ENCODE measurements at regions not wholly inside any gene's neighbourhood (a gene's known extent, or its start where the extent isn't known, plus 50 kb on each side); places are given as distances from the start of the nearest gene placed in this dataset.

DNA sequence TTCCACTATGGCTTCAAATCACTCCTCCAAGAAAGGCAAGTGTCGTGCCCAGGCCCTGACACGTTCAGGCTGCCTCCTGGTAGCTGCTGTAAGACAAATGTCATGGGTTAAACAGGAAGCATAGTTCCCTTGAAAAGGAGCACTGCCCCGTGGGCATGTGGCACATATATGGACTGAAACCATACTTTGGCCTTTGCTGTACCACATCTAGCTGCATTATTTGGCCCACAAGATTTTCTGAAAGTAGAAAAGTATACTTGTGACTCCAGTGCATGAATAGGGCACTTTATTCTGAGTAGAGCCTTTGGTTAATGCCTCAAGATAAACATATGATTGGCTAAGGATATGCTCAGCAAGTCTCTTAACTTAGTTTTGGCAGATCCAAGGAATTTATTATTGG lies 218.7 kb upstream of the EGLN3 start:
- Histone ChIP-seq H3K79me2 (ENCODE audit: insufficient read depth, low read length) (no peaks in the 10 kb centered on the region), H3K27me3 (ENCODE audit: insufficient read depth, low read length) (no peaks in the 10 kb centered on the region), H3K27ac (ENCODE audit: low read depth, low read length) (no peak overlapping the region), H2AFZ (ENCODE audit: low read length) (no peak overlapping the region), H3K4me3 (ENCODE audit: insufficient read depth, low read length) (no peak overlapping the region), H4K20me1 (ENCODE audit: insufficient read depth, low read length) (no peaks in the 10 kb centered on the region), H3K4me2 (ENCODE audit: insufficient read depth, low read length) (no peak overlapping the region), H3K4me1 (ENCODE audit: insufficient read depth, low read length) (no peaks in the 10 kb centered on the region), H3K36me3 (ENCODE audit: insufficient read depth, low read length) (no peaks in the 10 kb centered on the region), H3K9me3 (ENCODE audit: low read depth, low read length) (no peaks in the 10 kb centered on the region)
- no peak for DNase-seq (ENCODE audit: insufficient read length, low spot score, missing footprints)
- TF ChIP-seq, protein P1, sequence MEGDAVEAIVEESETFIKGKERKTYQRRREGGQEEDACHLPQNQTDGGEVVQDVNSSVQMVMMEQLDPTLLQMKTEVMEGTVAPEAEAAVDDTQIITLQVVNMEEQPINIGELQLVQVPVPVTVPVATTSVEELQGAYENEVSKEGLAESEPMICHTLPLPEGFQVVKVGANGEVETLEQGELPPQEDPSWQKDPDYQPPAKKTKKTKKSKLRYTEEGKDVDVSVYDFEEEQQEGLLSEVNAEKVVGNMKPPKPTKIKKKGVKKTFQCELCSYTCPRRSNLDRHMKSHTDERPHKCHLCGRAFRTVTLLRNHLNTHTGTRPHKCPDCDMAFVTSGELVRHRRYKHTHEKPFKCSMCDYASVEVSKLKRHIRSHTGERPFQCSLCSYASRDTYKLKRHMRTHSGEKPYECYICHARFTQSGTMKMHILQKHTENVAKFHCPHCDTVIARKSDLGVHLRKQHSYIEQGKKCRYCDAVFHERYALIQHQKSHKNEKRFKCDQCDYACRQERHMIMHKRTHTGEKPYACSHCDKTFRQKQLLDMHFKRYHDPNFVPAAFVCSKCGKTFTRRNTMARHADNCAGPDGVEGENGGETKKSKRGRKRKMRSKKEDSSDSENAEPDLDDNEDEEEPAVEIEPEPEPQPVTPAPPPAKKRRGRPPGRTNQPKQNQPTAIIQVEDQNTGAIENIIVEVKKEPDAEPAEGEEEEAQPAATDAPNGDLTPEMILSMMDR (IDR thresholded peaks at IDR 0.05; ENCODE audit: extremely low read depth, low read depth, low read length) = no peak

DNA sequence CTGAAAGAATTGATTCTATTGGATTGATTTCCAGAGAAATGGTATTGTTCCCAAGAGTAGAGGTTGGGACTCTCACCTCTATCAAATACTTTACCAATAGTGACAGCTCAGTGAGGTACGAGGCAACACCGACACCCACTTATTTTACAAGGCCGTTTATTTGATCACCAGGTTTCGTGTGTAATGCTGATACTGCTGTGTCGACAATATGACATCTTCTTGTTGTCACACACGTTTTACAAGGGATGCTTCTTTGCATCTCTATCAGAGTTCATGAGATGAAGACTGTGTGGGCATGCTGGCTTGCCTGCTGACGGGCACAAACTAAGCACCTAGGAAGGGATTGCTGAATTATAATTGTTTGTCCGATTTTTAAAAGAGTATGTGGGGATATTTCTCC lies 217.8 kb upstream of the EGLN3 start:
- no peak overlapping the region for H3K27ac ChIP-seq (ENCODE audit: low read depth, low read length)
- TF ChIP-seq, protein P1 (IDR thresholded peaks at IDR 0.05; ENCODE audit: extremely low read depth, low read depth, low read length) = no peak
- H3K27me3 ChIP-seq (ENCODE audit: insufficient read depth, low read length) = no peaks in the 10 kb centered on the region

GRCh38 chr14:34165847-34166350 lies 215.0 kb upstream of the EGLN3 start:
- no peaks in the 10 kb centered on the region for H3K36me3 ChIP-seq (ENCODE audit: insufficient read depth, low read length)
- no peaks in the 10 kb centered on the region for H3K27me3 ChIP-seq (ENCODE audit: insufficient read depth, low read length)
- no peaks in the 10 kb centered on the region for H3K79me2 ChIP-seq (ENCODE audit: insufficient read depth, low read length)
- H3K9me3 ChIP-seq (ENCODE audit: low read depth, low read length) = no peaks in the 10 kb centered on the region
- no peak for DNase-seq (ENCODE audit: insufficient read length, low spot score, missing footprints)
- no peaks in the 10 kb centered on the region for H3K4me1 ChIP-seq (ENCODE audit: insufficient read depth, low read length)
- TF ChIP-seq, protein P1 (IDR thresholded peaks at IDR 0.05; ENCODE audit: extremely low read depth, low read depth, low read length) = no peak
- H3K27ac ChIP-seq (ENCODE audit: low read depth, low read length) = no peak overlapping the region
- no peaks in the 10 kb centered on the region for H4K20me1 ChIP-seq (ENCODE audit: insufficient read depth, low read length)
- no peak overlapping the region for H3K4me2 ChIP-seq (ENCODE audit: insufficient read depth, low read length)
- no peak overlapping the region for H3K4me3 ChIP-seq (ENCODE audit: insufficient read depth, low read length)
- no peak overlapping the region for H2AFZ ChIP-seq (ENCODE audit: low read length)

More for the DNA sequence above, 217.8 kb upstream of the EGLN3 start:
- Histone ChIP-seq H4K20me1 (ENCODE audit: insufficient read depth, low read length) (no peaks in the 10 kb centered on the region), H3K36me3 (ENCODE audit: insufficient read depth, low read length) (no peaks in the 10 kb centered on the region), H2AFZ (ENCODE audit: low read length) (no peak overlapping the region), H3K4me1 (ENCODE audit: insufficient read depth, low read length) (no peaks in the 10 kb centered on the region), H3K4me2 (ENCODE audit: insufficient read depth, low read length) (no peak overlapping the region), H3K79me2 (ENCODE audit: insufficient read depth, low read length) (no peaks in the 10 kb centered on the region), H3K4me3 (ENCODE audit: insufficient read depth, low read length) (no peak overlapping the region), H3K9me3 (ENCODE audit: low read depth, low read length) (no peaks in the 10 kb centered on the region)
- DNase-seq (ENCODE audit: insufficient read length, low spot score, missing footprints) = no peak

DNA sequence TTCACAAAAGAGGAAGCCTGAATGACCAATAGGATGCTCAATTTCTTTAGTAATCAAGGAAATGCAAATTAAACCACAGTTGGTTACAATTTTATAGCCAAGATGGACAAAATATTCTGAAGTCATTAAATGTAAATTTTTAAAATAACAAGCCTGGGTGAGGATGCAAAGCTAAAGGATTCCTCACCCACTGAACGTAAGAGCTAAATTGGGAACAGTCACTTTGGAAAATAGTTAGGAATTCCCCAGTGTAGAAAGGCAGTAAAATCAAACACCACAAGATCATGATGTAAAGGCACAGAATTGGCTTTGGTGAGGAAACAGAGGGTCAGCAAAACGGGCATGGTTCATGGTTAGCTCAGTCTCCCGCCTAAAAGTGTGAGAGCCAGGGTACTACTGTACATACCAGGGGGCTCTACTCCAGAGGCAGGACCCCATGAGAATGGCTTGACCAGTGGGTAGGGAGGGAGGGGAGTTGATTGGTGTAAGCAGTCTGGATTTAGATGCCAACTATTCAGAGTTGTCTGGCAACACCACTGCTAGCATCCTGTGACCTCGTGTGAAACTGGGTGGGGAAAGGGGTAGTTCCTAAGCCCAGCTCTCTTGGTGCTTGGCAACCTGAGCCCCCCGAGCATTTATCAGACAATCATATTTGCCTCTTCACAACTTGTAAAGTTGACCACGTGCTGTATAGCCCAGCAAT lies 213.4 kb upstream of the EGLN3 start:
- no peaks in the 10 kb centered on the region for H3K9me3 ChIP-seq (ENCODE audit: low read depth, low read length)
- no peak overlapping the region for H3K4me2 ChIP-seq (ENCODE audit: insufficient read depth, low read length)
- H3K4me3 ChIP-seq (ENCODE audit: insufficient read depth, low read length) = no peak overlapping the region
- H2AFZ ChIP-seq (ENCODE audit: low read length) = no peak overlapping the region
- DNase-seq (ENCODE audit: insufficient read length, low spot score, missing footprints) = no peak
- no peaks in the 10 kb centered on the region for H3K79me2 ChIP-seq (ENCODE audit: insufficient read depth, low read length)
- H3K4me1 ChIP-seq (ENCODE audit: insufficient read depth, low read length) = no peaks in the 10 kb centered on the region
- H3K27me3 ChIP-seq (ENCODE audit: insufficient read depth, low read length) = no peaks in the 10 kb centered on the region
- no peak overlapping the region for H3K27ac ChIP-seq (ENCODE audit: low read depth, low read length)
- TF ChIP-seq, protein P1 (IDR thresholded peaks at IDR 0.05; ENCODE audit: extremely low read depth, low read depth, low read length) = no peak
- H3K36me3 ChIP-seq (ENCODE audit: insufficient read depth, low read length) = no peaks in the 10 kb centered on the region
- no peaks in the 10 kb centered on the region for H4K20me1 ChIP-seq (ENCODE audit: insufficient read depth, low read length)

All from osteoblast (primary cell).